Esophagus muscularis mucosa (tissue), 3 donors: ENCODE measurements at regions not wholly inside any gene's neighbourhood (a gene's known extent, or its start where the extent isn't known, plus 50 kb on each side); places are given as distances from the start of the nearest gene placed in this dataset.

Experiments
- POLR2A ChIP-seq: fragments of 450-650 bp; IDR thresholded peaks from one replicate; pipeline ENCODE4 v1.6.1; 2017; ENCODE audit warnings: antibody characterized with exemption, moderate library complexity, mild to moderate bottlenecking, low read depth
- POLR2AphosphoS5 ChIP-seq, 2 donors: sonication (generic); formaldehyde crosslinking; IDR thresholded peaks; one replicate each; pipeline ENCODE4 v1.6.1; 2017; ENCODE audit warnings: antibody characterized with exemption in 2 of 2
- TF ChIP-seq, protein P1 (sequence below), 3 experiments: fragments of 200-600 bp in 2 of 3; fragments of 450-650 bp in 1 of 3; sonication (generic) in 2 of 3; IDR thresholded peaks; one replicate each; pipeline ENCODE4 v1.5.1; 2017 to 2019; ENCODE audit warnings: antibody characterized with exemption in 3 of 3, mild to moderate bottlenecking in 2 of 3, moderate library complexity in 1 of 3

DNA sequence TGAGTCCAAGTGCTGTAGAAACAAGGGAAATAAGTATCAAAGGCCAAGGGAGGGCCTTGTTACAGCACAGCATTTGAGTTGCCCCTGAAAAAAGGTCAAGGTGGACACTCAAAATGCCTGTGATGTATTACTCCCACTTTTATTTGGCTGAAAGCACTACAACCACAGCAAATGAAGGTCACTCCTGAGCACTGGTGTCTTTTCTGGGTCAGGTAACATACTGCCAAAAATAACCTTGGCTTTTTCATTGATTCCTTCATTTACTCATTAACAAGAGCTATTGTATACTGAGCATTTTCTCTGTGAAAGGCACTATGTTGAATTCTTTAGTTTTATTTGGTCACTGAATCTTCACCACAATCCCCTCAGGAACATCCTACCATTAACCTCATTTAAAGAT, 590.3 kb downstream of the BCL11A start:
- TF ChIP-seq, protein P1, sequence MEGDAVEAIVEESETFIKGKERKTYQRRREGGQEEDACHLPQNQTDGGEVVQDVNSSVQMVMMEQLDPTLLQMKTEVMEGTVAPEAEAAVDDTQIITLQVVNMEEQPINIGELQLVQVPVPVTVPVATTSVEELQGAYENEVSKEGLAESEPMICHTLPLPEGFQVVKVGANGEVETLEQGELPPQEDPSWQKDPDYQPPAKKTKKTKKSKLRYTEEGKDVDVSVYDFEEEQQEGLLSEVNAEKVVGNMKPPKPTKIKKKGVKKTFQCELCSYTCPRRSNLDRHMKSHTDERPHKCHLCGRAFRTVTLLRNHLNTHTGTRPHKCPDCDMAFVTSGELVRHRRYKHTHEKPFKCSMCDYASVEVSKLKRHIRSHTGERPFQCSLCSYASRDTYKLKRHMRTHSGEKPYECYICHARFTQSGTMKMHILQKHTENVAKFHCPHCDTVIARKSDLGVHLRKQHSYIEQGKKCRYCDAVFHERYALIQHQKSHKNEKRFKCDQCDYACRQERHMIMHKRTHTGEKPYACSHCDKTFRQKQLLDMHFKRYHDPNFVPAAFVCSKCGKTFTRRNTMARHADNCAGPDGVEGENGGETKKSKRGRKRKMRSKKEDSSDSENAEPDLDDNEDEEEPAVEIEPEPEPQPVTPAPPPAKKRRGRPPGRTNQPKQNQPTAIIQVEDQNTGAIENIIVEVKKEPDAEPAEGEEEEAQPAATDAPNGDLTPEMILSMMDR (IDR thresholded peaks at IDR 0.05) = no peak
- TF ChIP-seq POLR2A = no peak
- no peak for TF ChIP-seq POLR2AphosphoS5 (IDR thresholded peaks at IDR 0.05)
